NCI-H128 (cell line): ENCODE measurements at regions not wholly inside any gene's neighbourhood (a gene's known extent, or its start where the extent isn't known, plus 50 kb on each side); places are given as distances from the start of the nearest gene placed in this dataset.

Experiments
- DNase-seq: peaks from one replicate; lab custom pipeline; 2025; ENCODE audit not compliant: unreplicated experiment; lab: John Stamatoyannopoulos, UW

DNA sequence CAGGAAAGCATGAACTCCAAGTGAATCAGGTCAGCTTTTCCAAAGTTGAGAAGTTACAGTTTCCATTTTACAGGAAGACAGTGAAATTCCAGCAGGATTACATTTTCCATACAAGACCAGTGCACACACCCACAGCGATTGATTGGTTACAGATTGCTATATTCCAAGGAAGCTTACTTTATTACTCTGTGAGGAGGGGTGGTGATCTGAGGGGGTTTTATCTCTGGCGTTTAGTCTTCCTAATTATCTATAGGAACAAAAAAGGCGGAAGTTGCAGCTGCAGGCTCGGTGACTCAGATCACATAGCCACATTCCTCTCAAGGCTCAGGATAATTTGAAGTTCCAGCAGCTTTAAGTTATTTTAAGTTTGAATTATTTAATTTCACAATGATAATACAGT lies 450.4 kb upstream of the NMUR2 start:
- no peak for DNase-seq

GRCh38 chr5:152861231-152861630 lies 456.2 kb upstream of the NMUR2 start:
- no peak for DNase-seq

DNA sequence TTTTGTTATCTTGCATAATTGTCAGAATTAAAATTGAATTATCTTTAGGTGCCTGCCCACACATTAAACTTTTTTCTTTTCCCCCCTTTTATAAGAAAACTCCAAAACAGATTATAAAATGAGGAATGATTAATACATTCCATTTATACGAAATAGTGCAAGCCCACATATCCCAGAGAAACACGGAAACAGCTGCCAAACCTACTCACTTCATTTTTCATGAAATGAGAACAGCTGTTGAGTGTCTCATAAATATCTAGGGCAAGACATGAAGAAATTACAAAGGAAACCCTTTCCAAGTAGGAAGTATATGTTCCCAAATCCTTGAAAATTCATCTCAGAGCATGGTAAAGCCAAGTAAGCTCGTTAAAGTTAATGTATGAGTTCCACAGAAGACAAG lies 459.4 kb upstream of the NMUR2 start:
- no peak for DNase-seq

- DNase-seq = no peak
Observed at GRCh38 chr5:152864991-152865390, 459.9 kb upstream of the NMUR2 start.

GRCh38 chr5:152869971-152870370 lies 464.9 kb upstream of the NMUR2 start:
- DNase-seq = no peak

DNA sequence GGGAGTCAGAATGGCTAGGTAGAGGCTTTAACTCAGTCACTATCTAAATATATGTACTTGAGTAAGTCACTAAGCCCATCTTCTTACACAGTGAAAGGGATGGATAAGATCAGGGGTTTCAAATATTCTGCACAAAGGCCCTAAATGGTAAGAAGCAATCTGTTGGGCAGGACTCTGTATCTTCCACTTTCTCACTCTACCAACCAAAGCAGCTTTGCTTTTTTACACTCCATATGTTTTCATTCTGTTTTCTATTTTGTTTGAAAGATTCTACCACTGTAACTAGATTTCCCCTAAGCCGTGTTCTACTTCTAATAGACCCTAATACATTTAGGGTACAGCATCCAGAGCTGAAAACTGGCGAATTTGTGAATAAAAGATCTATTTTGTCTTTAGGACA lies 477.5 kb upstream of the NMUR2 start:
- DNase-seq = no peak

- DNase-seq = peak; percentile 14
Observed at GRCh38 chr5:152883066-152883775, 478.1 kb upstream of the NMUR2 start.

DNA sequence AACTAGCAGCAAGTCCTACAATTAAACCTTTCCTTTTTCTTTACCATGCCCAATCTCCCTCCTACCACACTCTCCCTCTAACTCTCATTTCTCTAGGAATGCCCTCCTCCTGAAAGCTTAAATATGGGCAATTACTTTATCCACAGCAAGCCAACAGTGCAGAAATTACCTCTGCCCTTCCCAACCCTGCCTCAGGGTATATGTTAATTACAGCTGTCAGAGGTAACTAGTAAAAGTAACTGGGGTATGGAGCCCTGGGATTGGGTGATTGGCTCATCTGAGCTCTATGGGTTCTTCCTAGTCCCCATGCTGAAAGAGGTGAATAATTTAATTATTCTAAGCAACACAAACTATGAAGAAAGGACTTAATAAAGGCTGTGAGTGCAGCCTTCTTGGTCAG lies 478.9 kb upstream of the NMUR2 start:
- DNase-seq = no peak

GRCh38 chr5:152900332-152900731 lies 495.3 kb upstream of the NMUR2 start:
- no peak for DNase-seq

DNA sequence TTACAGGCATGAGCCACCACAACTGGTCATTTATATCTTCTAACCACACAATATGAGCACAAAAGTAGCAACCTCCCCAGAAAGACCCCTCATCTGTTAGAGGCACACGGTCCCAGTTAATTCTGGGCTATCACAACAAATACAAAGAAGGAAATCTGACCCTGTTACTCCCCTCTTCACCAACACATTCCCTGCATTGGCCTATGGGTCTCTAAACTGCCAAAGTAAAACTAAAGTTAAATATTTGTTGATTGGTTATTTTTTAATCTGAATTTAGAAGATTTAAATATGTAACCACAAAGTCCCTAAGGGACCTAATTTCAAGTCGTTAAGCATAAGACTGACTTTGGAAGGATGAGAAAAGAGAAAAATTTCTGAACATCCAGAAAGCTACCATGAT lies 496.7 kb upstream of the NMUR2 start:
- no peak for DNase-seq

DNA sequence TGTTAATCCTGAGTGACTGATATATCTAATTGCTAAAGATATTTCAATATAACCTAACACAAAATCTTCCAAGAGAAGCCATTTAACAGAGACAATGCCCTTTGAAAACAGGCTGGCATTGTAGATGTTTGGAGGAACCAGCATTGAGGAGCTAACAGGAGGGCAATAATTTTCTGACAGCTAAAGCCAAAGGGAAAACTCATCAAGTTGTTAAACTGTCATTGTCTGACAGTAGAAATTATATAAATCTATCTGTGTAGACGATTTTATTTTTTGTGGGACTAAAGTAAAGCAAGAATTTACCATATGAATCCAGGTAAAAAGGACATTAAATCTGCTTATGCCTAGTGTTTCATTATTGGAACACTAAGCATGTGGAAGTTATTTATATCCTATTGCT lies 500.2 kb upstream of the NMUR2 start:
- DNase-seq = no peak

- DNase-seq = no peak
Observed at GRCh38 chr5:152907488-152908245, 502.6 kb upstream of the NMUR2 start.

- no peak for DNase-seq
Observed at GRCh38 chr5:152912924-152913323, 507.8 kb upstream of the NMUR2 start.

- DNase-seq = no peak
Observed at GRCh38 chr5:152932621-152933020, 527.5 kb upstream of the NMUR2 start.

DNA sequence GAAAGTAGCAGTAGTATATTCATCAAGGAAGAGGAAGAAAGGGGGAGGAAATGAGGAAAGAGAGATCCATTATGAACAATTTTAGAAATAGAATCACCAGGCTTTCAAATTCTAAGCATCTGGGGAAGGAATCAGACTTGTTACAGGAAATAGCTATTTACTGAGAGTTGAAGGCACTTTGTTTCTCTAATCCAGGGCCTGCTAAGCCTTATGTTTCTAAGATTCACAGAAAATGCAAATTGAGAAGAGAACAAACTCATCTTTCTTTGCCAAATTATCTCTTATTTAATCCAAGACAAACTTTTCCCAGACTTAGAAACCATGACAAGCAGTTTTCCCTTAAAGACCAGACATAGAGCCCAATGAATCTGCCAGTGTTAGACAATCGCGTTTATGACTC lies 528.0 kb upstream of the NMUR2 start:
- no peak for DNase-seq

DNA sequence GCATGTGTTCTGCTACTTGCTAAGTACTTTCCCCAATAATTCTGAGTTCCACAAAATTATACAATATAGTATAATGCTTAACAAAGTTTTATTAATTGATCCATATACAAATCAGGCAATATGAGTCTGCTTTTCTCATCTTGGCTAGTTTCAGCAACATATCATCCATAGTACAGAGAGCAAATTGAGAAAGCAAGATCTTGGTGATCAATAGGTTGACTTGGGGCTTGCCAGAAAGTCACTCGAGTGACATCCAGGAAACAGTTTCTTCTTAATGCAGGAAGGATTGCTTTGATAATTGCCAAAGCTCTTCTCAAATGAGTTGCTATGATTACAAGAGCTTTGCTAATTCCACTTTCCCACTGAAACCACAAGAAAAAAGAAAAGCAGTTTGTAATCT lies 533.6 kb upstream of the NMUR2 start:
- no peak for DNase-seq

DNA sequence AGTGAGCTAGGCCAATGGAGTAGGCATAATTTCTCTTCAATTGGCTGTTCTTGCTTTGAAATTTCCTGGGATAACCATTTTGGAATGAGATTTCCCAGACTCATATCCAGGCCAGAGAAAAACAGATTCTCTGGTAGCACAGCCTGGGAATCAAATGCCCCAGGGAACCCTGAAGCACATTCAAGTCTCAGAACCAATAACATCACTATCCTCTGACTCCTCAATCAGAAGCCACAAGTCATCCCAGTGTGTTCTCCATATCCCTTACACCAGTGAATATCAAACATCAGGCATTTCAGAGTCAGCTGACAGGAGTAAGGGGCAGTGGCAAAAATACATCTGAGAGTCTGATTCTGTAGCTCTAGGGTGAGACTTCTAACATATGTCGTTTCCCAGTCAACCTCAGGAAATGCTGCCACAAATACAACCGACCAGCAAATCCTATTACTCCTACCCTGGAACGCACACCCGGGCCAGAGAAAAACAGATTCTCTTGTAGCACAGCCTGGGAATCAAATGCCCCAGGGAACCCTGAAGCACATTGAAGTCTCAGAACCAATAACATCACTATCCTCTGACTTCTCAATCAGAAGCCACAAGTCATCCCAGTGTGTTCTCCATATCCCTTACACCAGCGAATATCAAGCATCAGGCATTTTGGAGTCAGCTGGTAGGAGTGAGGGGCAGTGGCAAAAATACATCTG lies 537.7 kb upstream of the NMUR2 start:
- no peak for DNase-seq

DNA sequence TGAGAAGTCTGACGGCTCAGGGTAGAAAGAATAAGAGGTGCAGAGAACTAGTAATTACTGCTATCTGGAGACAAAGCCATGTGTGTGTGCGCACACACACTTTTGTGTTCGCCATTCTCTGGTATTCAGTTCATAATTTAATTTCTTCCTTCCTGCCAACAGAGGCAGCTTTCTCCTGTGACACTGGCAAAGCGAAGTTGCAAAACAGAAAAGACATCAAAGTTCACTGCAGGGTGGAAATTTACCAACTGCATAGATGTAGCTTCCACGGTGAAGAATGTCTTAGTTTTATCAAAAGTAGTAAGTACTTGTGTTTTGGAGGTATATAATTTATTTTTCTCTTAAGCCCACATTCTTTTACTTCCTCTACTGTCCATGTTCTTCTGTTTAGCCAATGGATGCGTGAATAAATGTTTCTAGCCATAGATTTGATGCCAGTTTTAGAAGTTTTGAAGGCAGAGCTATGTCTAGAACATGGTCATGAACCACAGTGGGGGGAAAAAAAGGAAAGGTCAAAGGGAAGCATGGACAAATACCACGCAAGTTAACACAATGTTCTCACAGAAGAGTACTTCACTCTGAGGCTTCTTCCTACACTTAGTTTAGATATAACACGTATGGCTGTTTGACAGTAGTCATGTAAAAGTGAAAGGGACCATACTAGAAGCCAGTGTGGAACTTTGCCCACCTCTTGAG lies 536.5 kb upstream of the GRIA1 start:
- DNase-seq = no peak

GRCh38 chr5:152956943-152957613 lies 533.4 kb upstream of the GRIA1 start:
- no peak for DNase-seq

DNA sequence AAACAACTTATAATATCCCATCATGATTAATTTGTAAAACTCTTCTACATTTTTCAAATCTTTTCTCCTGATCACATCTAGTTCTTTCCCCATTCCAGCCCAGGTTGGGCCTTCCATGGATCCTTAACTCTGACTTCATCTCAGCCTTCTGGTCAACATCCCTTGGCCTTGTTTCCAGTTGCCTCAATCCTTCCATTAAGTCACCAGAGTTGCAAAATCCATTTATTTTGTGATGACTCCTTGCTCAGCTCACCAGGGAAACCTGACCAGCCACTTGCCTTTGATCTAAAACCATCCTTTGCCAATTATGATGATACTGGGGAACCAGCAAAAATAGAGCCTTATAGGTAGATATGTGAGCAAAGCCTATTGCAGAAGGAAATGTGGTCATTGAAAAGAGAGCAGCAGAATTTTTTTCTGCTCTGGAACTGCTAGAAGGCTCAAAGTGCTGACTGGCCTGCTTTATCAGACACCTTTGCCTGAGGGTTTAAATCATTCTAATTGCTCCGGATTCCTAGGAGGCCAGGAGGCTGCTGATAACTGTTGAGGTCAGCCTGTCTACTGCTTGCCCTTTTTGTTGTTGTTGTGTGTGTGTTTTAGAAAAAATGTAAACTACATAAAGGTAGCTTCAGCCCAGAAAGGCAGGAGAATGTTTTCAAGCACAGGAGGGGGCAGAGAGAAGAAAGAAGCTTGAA lies 512.2 kb upstream of the GRIA1 start:
- no peak for DNase-seq
